Thoracic aorta (tissue), 2 donors: ENCODE measurements at regions not wholly inside any gene's neighbourhood (a gene's known extent, or its start where the extent isn't known, plus 50 kb on each side); places are given as distances from the start of the nearest gene placed in this dataset.

ENCODE experiments used
- ATAC-seq: fragments of 150-250 bp; one replicate; pipeline ENCODE4 v1.8.0; 2017; ENCODE audit warnings: low read depth; ENCODE audit not compliant: insufficient number of reproducible peaks, low FRiP score
- DNase-seq: peaks from one replicate; pipeline ENCODE4 v3.0.0-alpha.2; 2020; ENCODE audit warnings: low spot score
- H3K27ac ChIP-seq, 2 donors: fragments of 200-600 bp; sonication (generic); 1 replicate in 1 of 2; 2 replicates in 1 of 2; pipeline ENCODE4 v1.5.1; 2016; ENCODE audit warnings: mild to moderate bottlenecking in 2 of 2, moderate library complexity in 2 of 2
- H3K27me3 ChIP-seq: fragments of 200-600 bp; sonication (generic); replicated peaks from 2 replicates; pipeline ENCODE4 v1.6.0; 2016; ENCODE audit warnings: mild to moderate bottlenecking; ENCODE audit not compliant: insufficient read depth
- H3K36me3 ChIP-seq: fragments of 200-600 bp; sonication (generic); one replicate; pipeline ENCODE4 v1.5.1; 2016
- H3K4me1 ChIP-seq, 2 donors: fragments of 200-600 bp; sonication (generic); 1 replicate in 1 of 2; 2 replicates in 1 of 2; pipeline versions ENCODE4 v1.5.1 to v1.6.0; 2016; ENCODE audit warnings: low read depth in 2 of 2, mild to moderate bottlenecking in 1 of 2; ENCODE audit not compliant: control insufficient read depth in 1 of 2
- H3K4me3 ChIP-seq: fragments of 200-600 bp; sonication (generic); 2 replicates; pipeline ENCODE4 v1.5.1; 2016; ENCODE audit warnings: mild to moderate bottlenecking
- H3K9me3 ChIP-seq: fragments of 200-600 bp; sonication (generic); 2 replicates; pipeline ENCODE4 v1.5.1; 2016
- TF ChIP-seq, protein P1 (sequence below): fragments of 200-600 bp; sonication (generic); IDR thresholded peaks from one replicate; pipeline ENCODE4 v1.5.1; 2019; ENCODE audit warnings: antibody characterized with exemption

DNA sequence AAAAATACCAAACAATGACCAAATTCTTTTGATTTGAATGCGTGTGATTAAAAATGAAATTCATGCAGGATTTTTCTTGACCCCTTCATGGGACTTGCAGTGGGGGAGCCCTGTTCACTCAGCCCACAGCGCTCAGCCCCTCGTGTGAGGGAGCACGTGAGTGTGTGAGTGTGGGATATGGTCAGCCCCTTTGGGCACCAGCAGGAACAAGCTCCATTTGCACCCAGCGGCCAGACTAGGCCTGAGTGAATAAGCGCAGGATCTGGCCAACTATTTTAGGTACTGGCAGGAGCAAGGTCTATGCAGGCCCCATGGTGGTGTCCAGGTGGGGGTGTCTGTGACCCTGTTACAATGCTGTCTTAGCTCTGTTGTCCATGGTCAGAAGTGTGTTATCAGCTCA lies 1631.2 kb downstream of the BRINP3 start:
- no peaks in the 10 kb centered on the region for H3K36me3 ChIP-seq
- H3K4me1 ChIP-seq, result no peaks in the 10 kb centered on the region
- TF ChIP-seq, protein P1, sequence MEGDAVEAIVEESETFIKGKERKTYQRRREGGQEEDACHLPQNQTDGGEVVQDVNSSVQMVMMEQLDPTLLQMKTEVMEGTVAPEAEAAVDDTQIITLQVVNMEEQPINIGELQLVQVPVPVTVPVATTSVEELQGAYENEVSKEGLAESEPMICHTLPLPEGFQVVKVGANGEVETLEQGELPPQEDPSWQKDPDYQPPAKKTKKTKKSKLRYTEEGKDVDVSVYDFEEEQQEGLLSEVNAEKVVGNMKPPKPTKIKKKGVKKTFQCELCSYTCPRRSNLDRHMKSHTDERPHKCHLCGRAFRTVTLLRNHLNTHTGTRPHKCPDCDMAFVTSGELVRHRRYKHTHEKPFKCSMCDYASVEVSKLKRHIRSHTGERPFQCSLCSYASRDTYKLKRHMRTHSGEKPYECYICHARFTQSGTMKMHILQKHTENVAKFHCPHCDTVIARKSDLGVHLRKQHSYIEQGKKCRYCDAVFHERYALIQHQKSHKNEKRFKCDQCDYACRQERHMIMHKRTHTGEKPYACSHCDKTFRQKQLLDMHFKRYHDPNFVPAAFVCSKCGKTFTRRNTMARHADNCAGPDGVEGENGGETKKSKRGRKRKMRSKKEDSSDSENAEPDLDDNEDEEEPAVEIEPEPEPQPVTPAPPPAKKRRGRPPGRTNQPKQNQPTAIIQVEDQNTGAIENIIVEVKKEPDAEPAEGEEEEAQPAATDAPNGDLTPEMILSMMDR, result no peak
- H3K9me3 ChIP-seq, result no peaks in the 10 kb centered on the region
- H3K27ac ChIP-seq, result no peak overlapping the region
- H3K27me3 ChIP-seq, result no peaks in the 10 kb centered on the region
- DNase-seq (no peak), ATAC-seq (no peak)
- no peak overlapping the region for H3K4me3 ChIP-seq

- H3K4me3 ChIP-seq, result no peak overlapping the region
- no peak overlapping the region for H3K27ac ChIP-seq
- ATAC-seq (no peak), DNase-seq (no peak)
- H3K9me3 ChIP-seq, result no peaks in the 10 kb centered on the region
- TF ChIP-seq, protein P1, result no peak
- H3K4me1 ChIP-seq, result no peaks in the 10 kb centered on the region
- no peaks in the 10 kb centered on the region for H3K27me3 ChIP-seq
- no peaks in the 10 kb centered on the region for H3K36me3 ChIP-seq
Measured at GRCh38 chr1:188857526-188858087, 1620.1 kb downstream of the BRINP3 start.

- no peak for ATAC-seq
- H3K4me1 ChIP-seq, result no peaks in the 10 kb centered on the region
- TF ChIP-seq, protein P1, result no peak
Measured at GRCh38 chr1:188867614-188868013, 1610.0 kb downstream of the BRINP3 start.

DNA sequence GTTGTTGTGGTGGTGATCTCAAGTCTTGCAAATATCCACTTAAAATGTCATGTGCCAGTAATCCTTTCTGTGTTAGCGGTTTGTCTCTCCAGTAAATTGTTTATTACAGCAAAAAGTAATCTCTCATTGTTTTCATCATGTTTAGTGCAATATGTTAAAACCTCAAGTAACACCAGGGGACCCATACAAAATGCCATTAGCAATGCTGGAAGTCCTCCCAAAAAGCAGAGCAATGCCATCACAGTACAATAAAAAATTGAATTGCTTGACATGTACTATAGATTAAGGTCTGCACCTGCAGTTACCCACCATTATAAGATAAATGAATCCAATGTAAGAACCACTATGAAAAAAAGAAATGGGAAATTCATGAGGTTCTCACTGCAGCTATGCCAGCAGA lies 1606.5 kb downstream of the BRINP3 start:
- ATAC-seq (no peak), DNase-seq (no peak)
- H3K4me1 ChIP-seq, result no peaks in the 10 kb centered on the region
- no peak overlapping the region for H3K4me3 ChIP-seq
- no peaks in the 10 kb centered on the region for H3K9me3 ChIP-seq
- no peak overlapping the region for H3K27ac ChIP-seq
- no peaks in the 10 kb centered on the region for H3K27me3 ChIP-seq
- TF ChIP-seq, protein P1, result no peak
- H3K36me3 ChIP-seq, result no peaks in the 10 kb centered on the region

More at GRCh38 chr1:188867614-188868013, 1610.0 kb downstream of the BRINP3 start:
- no peak overlapping the region for H3K27ac ChIP-seq
- no peaks in the 10 kb centered on the region for H3K9me3 ChIP-seq
- H3K27me3 ChIP-seq, result no peaks in the 10 kb centered on the region
- no peak for DNase-seq
- H3K36me3 ChIP-seq, result no peaks in the 10 kb centered on the region
- no peak overlapping the region for H3K4me3 ChIP-seq

DNA sequence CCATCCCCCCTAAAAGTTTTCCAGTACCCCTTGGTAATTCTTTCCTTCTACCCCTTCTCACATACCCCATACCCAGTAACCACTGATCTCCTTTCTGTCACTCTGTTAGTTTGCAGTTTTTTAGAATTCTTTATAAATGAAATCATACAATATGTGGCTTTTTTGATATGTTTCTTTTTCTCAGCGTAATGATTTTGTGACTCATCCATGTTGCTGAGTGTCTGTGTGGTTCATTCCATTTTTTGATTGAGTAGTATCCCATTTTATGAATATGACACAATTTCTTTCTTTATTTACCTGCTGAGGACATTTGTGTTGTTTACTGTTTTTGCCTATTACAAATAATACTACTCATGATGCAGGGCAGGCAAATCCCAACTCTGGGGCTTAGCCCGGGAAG lies 1605.3 kb downstream of the BRINP3 start:
- DNase-seq, result no peak
- no peak overlapping the region for H3K4me3 ChIP-seq
- TF ChIP-seq, protein P1, result no peak
- no peaks in the 10 kb centered on the region for H3K9me3 ChIP-seq
- no peak overlapping the region for H3K27ac ChIP-seq
- no peaks in the 10 kb centered on the region for H3K4me1 ChIP-seq
- ATAC-seq, result no peak
- H3K36me3 ChIP-seq, result no peaks in the 10 kb centered on the region
- no peaks in the 10 kb centered on the region for H3K27me3 ChIP-seq
